NOMO-1 (cell line): ENCODE measurements at regions not wholly inside any gene's neighbourhood (a gene's known extent, or its start where the extent isn't known, plus 50 kb on each side); places are given as distances from the start of the nearest gene placed in this dataset.

Source experiments
- DNase-seq, 2 experiments: peaks; one replicate each; lab custom pipeline; 2025; ENCODE audit not compliant: unreplicated experiment in 2 of 2; lab: John Stamatoyannopoulos, UW

- DNase-seq = peak; percentile 11 to 36
Observed at GRCh38 chr15:58269455-58270414, 131.6 kb downstream of the AQP9 start.

- DNase-seq = no peak
Observed at GRCh38 chr15:58271410-58271809, 133.2 kb downstream of the AQP9 start.

GRCh38 chr15:58273104-58273503 lies 134.9 kb downstream of the AQP9 start:
- no peak for DNase-seq

GRCh38 chr15:58274885-58275284 lies 136.7 kb downstream of the AQP9 start:
- DNase-seq = no peak

GRCh38 chr15:58275785-58276184 lies 137.6 kb downstream of the AQP9 start:
- DNase-seq = no peak

- no peak for DNase-seq
Observed at GRCh38 chr15:58276924-58277323, 138.7 kb downstream of the AQP9 start.

GRCh38 chr15:58277333-58277732 lies 139.2 kb downstream of the AQP9 start:
- peak in 1 of 2 experiments; percentile 13 for DNase-seq

GRCh38 chr15:58279106-58279505 lies 140.9 kb downstream of the AQP9 start:
- DNase-seq = no peak

GRCh38 chr15:58279654-58280053 lies 141.5 kb downstream of the AQP9 start:
- DNase-seq = no peak

- DNase-seq = no peak
Observed at GRCh38 chr15:58282060-58282708, 144.0 kb downstream of the AQP9 start.

- DNase-seq = no peak
Observed at GRCh38 chr15:58283302-58283701, 145.1 kb downstream of the AQP9 start.

- DNase-seq = no peak
Observed at GRCh38 chr15:58284293-58284692, 146.1 kb downstream of the AQP9 start.

GRCh38 chr15:58285212-58285920 lies 146.4 kb upstream of the LIPC start:
- DNase-seq = no peak

- DNase-seq = no peak
Observed at GRCh38 chr15:58285921-58286278, 145.9 kb upstream of the LIPC start.

- no peak for DNase-seq
Observed at GRCh38 chr15:58286523-58286922, 145.3 kb upstream of the LIPC start.

GRCh38 chr15:58287891-58288290 lies 143.9 kb upstream of the LIPC start:
- DNase-seq = no peak

GRCh38 chr15:58288592-58288991 lies 143.2 kb upstream of the LIPC start:
- no peak for DNase-seq

GRCh38 chr15:58291848-58292247 lies 139.9 kb upstream of the LIPC start:
- no peak for DNase-seq

GRCh38 chr15:58292751-58293175 lies 139.0 kb upstream of the LIPC start:
- DNase-seq = no peak

GRCh38 chr15:58293622-58294550 lies 137.9 kb upstream of the LIPC start:
- DNase-seq = no peak
